Vagina (tissue), 2 donors: ENCODE measurements at regions not wholly inside any gene's neighbourhood (a gene's known extent, or its start where the extent isn't known, plus 50 kb on each side); places are given as distances from the start of the nearest gene placed in this dataset.

Experiments used
- CTCF ChIP-seq, 3 experiments: fragments of 450-650 bp in 2 of 3; fragments of 200-600 bp in 1 of 3; sonication (generic) in 1 of 3; IDR thresholded peaks; one replicate each; pipeline ENCODE4 v1.5.1; 2017 to 2019; ENCODE audit warnings: antibody characterized with exemption in 3 of 3, mild to moderate bottlenecking in 2 of 3, moderate library complexity in 2 of 3
- POLR2A ChIP-seq, 2 donors: fragments of 450-650 bp; IDR thresholded peaks; one replicate each; pipeline ENCODE4 v1.6.1; 2017; ENCODE audit warnings: antibody characterized with exemption in 2 of 2, mild to moderate bottlenecking in 2 of 2, moderate library complexity in 2 of 2
- POLR2AphosphoS5 ChIP-seq, 2 donors: sonication (generic); formaldehyde crosslinking; IDR thresholded peaks; one replicate each; pipeline ENCODE4 v1.9.0; 2017; ENCODE audit warnings: antibody characterized with exemption in 2 of 2, mild to moderate bottlenecking in 2 of 2, low read depth in 1 of 2; ENCODE audit not compliant: insufficient read depth in 1 of 2

GRCh38 chr1:47513393-47513792 lies 75.5 kb downstream of the FOXD2 start:
- TF ChIP-seq CTCF (IDR thresholded peaks at IDR 0.05) (no peak), POLR2AphosphoS5 (IDR thresholded peaks at IDR 0.05; ENCODE audit: insufficient read depth in 1 of 2, low read depth in 1 of 2) (no peak), POLR2A (IDR thresholded peaks at IDR 0.05) (no peak)
